Caco-2 (cell line): ENCODE measurements at regions not wholly inside any gene's neighbourhood (a gene's known extent, or its start where the extent isn't known, plus 50 kb on each side); places are given as distances from the start of the nearest gene placed in this dataset.

Experiments used
- BruUV-seq: library from RNA; stranded (reverse); fragments of 400-500 nt; replicated peaks from 2 replicates; lab custom pipeline; 2021; lab: Mats Ljungman, UMichigan
- CTCF ChIA-PET: fragments of 300-600 bp; sonication (Branson Sonifier 250); formaldehyde crosslinking; loops from one replicate; lab custom pipeline; 2022; ENCODE audit warnings: antibody characterized with exemption; lab: Charles Lee
- POLR2A ChIA-PET: fragments of 300-600 bp; sonication (Branson Sonifier 250); formaldehyde crosslinking; loops from one replicate; lab custom pipeline; 2022; ENCODE audit warnings: antibody characterized with exemption; lab: Charles Lee
- DNase-seq, 2 experiments: peaks; one replicate each; pipeline versions ENCODE4 v3.0.0 to v3.0.0-alpha.2; 2020 to 2022
- H3K27me3 ChIP-seq: replicated peaks from 2 replicates; pipeline ENCODE4 v1.6.0; 2011; ENCODE audit warnings: low read length; ENCODE audit not compliant: control insufficient read depth, insufficient read depth
- H3K36me3 ChIP-seq: 2 replicates; pipeline ENCODE4 v1.5.1; 2011; ENCODE audit warnings: low read length; ENCODE audit not compliant: control insufficient read depth, insufficient read depth
- H3K4me1 ChIP-seq: fragments of 250-450 bp; sonication (Bioruptor Pico); 2 replicates; pipeline ENCODE4 v1.5.1; 2020; ENCODE audit warnings: mild to moderate bottlenecking
- H3K4me3 ChIP-seq: 2 replicates; pipeline ENCODE4 v1.5.1; 2011; ENCODE audit warnings: low read depth, mild to moderate bottlenecking, control low read depth, low read length
- H3K9me3 ChIP-seq: fragments of 250-450 bp; sonication (Bioruptor Pico); 2 replicates; pipeline ENCODE4 v1.5.1; 2020; ENCODE audit warnings: mild to moderate bottlenecking, moderate library complexity
- H3K27ac Mint-ChIP-seq: one replicate; pipeline ENCODE4 v1.8.0; 2022; ENCODE audit warnings: mixed read lengths; ENCODE audit not compliant: unreplicated experiment
- H3K27me3 Mint-ChIP-seq: one replicate; pipeline ENCODE4 v1.8.0; 2022; ENCODE audit warnings: mixed read lengths; ENCODE audit not compliant: insufficient read depth, unreplicated experiment
- H3K36me3 Mint-ChIP-seq: one replicate; pipeline ENCODE4 v1.8.0; 2022; ENCODE audit warnings: mild to moderate bottlenecking, mixed read lengths; ENCODE audit not compliant: insufficient read depth, unreplicated experiment
- H3K4me1 Mint-ChIP-seq: one replicate; pipeline ENCODE4 v1.8.0; 2022; ENCODE audit warnings: low read depth, mixed read lengths; ENCODE audit not compliant: unreplicated experiment
- H3K4me3 Mint-ChIP-seq: one replicate; pipeline ENCODE4 v1.8.0; 2022; ENCODE audit warnings: mild to moderate bottlenecking, moderate library complexity, mixed read lengths; ENCODE audit not compliant: unreplicated experiment
- H3K9me3 Mint-ChIP-seq: one replicate; pipeline ENCODE4 v1.8.0; 2022; ENCODE audit warnings: mixed read lengths; ENCODE audit not compliant: unreplicated experiment
- CTCF ChIP-seq, 2 experiments: fragments of 200-600 bp in 1 of 2; IDR thresholded peaks; 1 replicate in 1 of 2; 2 replicates in 1 of 2; pipeline versions ENCODE4 v1.5.1 to v1.8.0; 2011 to 2022; ENCODE audit warnings: antibody characterized with exemption in 1 of 2, control low read depth in 1 of 2, inconsistent platforms in 1 of 2, low read depth in 1 of 2, low read length in 1 of 2, mild to moderate bottlenecking in 1 of 2, moderate library complexity in 1 of 2; ENCODE audit not compliant: insufficient read depth in 1 of 2, severe bottlenecking in 1 of 2, unreplicated experiment in 1 of 2
- intact Hi-C: fragments of 100-400 bp; cut with micrococcal nuclease; formaldehyde crosslinking; loops from one replicate; pipeline ENCODE4 v1.10.0; 2022; ENCODE audit not compliant: unreplicated experiment

DNA sequence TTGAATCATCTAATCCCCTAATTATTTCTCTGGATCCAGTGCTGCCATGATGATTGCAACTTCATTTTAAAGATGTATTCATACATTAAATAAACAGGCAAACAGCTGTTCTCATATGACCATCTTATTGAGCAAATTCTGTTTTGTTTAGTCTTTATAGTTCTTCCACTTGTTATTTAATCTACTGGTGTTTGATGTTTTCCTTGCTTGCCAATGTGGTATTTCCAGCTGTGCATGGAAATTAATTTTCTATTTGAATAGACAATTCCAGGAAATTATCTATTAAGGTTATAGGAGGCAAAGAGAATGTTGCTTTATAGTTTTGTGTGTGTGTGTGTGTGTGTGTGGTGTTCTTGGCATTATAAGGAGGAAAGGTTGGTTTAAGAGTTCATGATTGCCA lies 167.0 kb upstream of the PRPS1L1 start:
- H3K36me3 Mint-ChIP-seq: no peaks in the 10 kb centered on the region
- no TSS peak for BruUV-seq
- no peaks in the 10 kb centered on the region for H3K9me3 ChIP-seq
- H3K27me3 Mint-ChIP-seq: peaks cover 6% of the 10 kb centered on the region
- no peaks in the 10 kb centered on the region for H3K4me1 ChIP-seq
- intact Hi-C loops: no loop called here
- no peaks in the 10 kb centered on the region for H3K27me3 ChIP-seq
- no peak overlapping the region for H3K27ac Mint-ChIP-seq
- CTCF ChIA-PET: no interaction called here
- H3K4me3 Mint-ChIP-seq: no peak overlapping the region
- no peak overlapping the region for H3K4me3 ChIP-seq
- no peaks in the 10 kb centered on the region for H3K36me3 ChIP-seq
- H3K9me3 Mint-ChIP-seq: no peaks in the 10 kb centered on the region
- POLR2A ChIA-PET: no interaction called here
- H3K4me1 Mint-ChIP-seq: no peaks in the 10 kb centered on the region
- no peak for DNase-seq
- TF ChIP-seq CTCF (IDR thresholded peaks at IDR 0.05; ENCODE audit: insufficient read depth in 1 of 2, low read depth in 1 of 2, low read length in 1 of 2, severe bottlenecking in 1 of 2, unreplicated experiment in 1 of 2): no peak

GRCh38 chr7:18196638-18197037 lies 169.0 kb upstream of the PRPS1L1 start:
- H3K9me3 Mint-ChIP-seq: no peaks in the 10 kb centered on the region
- Histone ChIP-seq H3K9me3 (no peaks in the 10 kb centered on the region), H3K4me1 (no peaks in the 10 kb centered on the region), H3K27me3 (no peaks in the 10 kb centered on the region), H3K4me3 (no peak overlapping the region), H3K36me3 (no peaks in the 10 kb centered on the region)
- ChIA-PET CTCF (no interaction called here), POLR2A (no interaction called here)
- no TSS peak for BruUV-seq
- H3K27me3 Mint-ChIP-seq: peaks cover 6% of the 10 kb centered on the region
- no peak overlapping the region for H3K4me3 Mint-ChIP-seq
- TF ChIP-seq CTCF (IDR thresholded peaks at IDR 0.05; ENCODE audit: insufficient read depth in 1 of 2, low read depth in 1 of 2, low read length in 1 of 2, severe bottlenecking in 1 of 2, unreplicated experiment in 1 of 2): no peak
- DNase-seq: no peak
- no peak overlapping the region for H3K27ac Mint-ChIP-seq
- no peaks in the 10 kb centered on the region for H3K4me1 Mint-ChIP-seq
- intact Hi-C loops: no loop called here
- H3K36me3 Mint-ChIP-seq: no peaks in the 10 kb centered on the region

- no peak for TF ChIP-seq CTCF (IDR thresholded peaks at IDR 0.05; ENCODE audit: insufficient read depth in 1 of 2, low read depth in 1 of 2, low read length in 1 of 2, severe bottlenecking in 1 of 2, unreplicated experiment in 1 of 2)
- DNase-seq: no peak
- Histone ChIP-seq H3K36me3 (no peaks in the 10 kb centered on the region), H3K4me1 (no peaks in the 10 kb centered on the region), H3K4me3 (no peak overlapping the region), H3K27me3 (no peaks in the 10 kb centered on the region), H3K9me3 (no peaks in the 10 kb centered on the region)
- no peaks in the 10 kb centered on the region for H3K9me3 Mint-ChIP-seq
- peaks cover 4% of the 10 kb centered on the region for H3K27me3 Mint-ChIP-seq
- H3K4me3 Mint-ChIP-seq: no peak overlapping the region
- ChIA-PET POLR2A (no interaction called here), CTCF (no interaction called here)
- H3K36me3 Mint-ChIP-seq: no peaks in the 10 kb centered on the region
- H3K27ac Mint-ChIP-seq: no peak overlapping the region
- no peaks in the 10 kb centered on the region for H3K4me1 Mint-ChIP-seq
- BruUV-seq: no TSS peak
- intact Hi-C loops: no loop called here
Measured at GRCh38 chr7:18198868-18199267, 171.2 kb upstream of the PRPS1L1 start.
